Esophagus squamous epithelium (tissue), 4 donors: ENCODE measurements at regions not wholly inside any gene's neighbourhood (a gene's known extent, or its start where the extent isn't known, plus 50 kb on each side); places are given as distances from the start of the nearest gene placed in this dataset.

Experiments used
- POLR2A ChIP-seq, 4 donors: fragments of 450-650 bp; IDR thresholded peaks; one replicate each; pipeline ENCODE4 v1.6.1; 2017; ENCODE audit warnings: antibody characterized with exemption in 4 of 4, mild to moderate bottlenecking in 4 of 4, moderate library complexity in 3 of 4
- TF ChIP-seq, protein P1 (sequence below), 6 experiments: fragments of 450-650 bp in 4 of 6; fragments of 200-600 bp in 2 of 6; sonication (generic) in 2 of 6; IDR thresholded peaks; one replicate each; pipeline ENCODE4 v1.5.1; 2016 to 2019; ENCODE audit warnings: antibody characterized with exemption in 6 of 6, mild to moderate bottlenecking in 4 of 6, moderate library complexity in 4 of 6

DNA sequence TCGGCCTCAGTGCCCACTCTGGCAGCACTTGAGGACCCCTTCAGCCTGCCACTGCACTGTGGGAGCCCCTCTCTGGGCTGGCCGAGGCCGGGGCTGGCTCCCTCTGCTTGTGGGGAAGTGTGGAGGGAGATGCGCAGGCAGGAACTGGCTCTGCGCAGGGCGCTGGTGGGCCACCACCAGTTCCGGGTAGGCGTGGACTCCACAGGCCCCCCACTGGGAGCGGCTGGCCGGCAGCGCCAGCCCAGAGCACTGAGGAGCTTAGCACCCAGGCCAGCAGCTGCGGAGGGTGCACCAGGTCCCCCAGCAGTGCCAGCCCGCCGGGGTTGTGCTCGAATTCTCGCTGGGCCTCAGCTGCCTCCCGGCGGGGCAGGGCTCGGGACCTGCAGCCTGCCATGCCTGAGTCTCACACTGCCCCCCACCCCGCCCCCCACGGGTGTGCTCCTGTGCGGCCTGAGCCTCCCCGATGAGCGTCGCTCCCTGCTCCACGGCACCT lies 216.9 kb upstream of the TACR3 start:
- TF ChIP-seq POLR2A (IDR thresholded peaks at IDR 0.05): no peak
- TF ChIP-seq, protein P1, sequence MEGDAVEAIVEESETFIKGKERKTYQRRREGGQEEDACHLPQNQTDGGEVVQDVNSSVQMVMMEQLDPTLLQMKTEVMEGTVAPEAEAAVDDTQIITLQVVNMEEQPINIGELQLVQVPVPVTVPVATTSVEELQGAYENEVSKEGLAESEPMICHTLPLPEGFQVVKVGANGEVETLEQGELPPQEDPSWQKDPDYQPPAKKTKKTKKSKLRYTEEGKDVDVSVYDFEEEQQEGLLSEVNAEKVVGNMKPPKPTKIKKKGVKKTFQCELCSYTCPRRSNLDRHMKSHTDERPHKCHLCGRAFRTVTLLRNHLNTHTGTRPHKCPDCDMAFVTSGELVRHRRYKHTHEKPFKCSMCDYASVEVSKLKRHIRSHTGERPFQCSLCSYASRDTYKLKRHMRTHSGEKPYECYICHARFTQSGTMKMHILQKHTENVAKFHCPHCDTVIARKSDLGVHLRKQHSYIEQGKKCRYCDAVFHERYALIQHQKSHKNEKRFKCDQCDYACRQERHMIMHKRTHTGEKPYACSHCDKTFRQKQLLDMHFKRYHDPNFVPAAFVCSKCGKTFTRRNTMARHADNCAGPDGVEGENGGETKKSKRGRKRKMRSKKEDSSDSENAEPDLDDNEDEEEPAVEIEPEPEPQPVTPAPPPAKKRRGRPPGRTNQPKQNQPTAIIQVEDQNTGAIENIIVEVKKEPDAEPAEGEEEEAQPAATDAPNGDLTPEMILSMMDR (IDR thresholded peaks at IDR 0.05): no peak
